ENCODE measurements at regions not wholly inside any gene's neighbourhood (a gene's known extent, or its start where the extent isn't known, plus 50 kb on each side); places are given as distances from the start of the nearest gene placed in this dataset.

DNA sequence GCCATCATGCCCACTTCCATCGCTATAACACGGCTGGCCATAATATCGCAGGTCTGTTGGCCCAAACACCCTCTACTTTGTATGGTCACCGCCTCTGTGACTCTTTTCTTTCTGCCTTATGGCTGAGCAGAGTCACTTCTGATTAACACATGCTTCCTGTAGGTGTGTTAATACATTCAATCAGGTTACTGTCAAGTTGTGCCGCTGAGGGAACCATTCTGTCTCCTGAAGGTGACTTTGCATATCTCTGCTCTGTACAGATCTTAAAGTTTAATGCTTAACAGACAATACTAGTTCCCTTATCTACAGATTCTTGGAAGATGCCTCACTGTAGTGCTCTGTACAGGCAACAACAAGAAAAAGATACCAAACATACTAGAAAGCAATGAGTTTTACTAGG, 393.1 kb downstream of the CADM1 start:
- Histone ChIP-seq H3F3A (ENCODE audit: control insufficient read depth, insufficient read depth) (no peaks in the 10 kb centered on the region), H3K4me1 (ENCODE audit: control insufficient read depth, low read length) (no peaks in the 10 kb centered on the region), H3K9me3 (ENCODE audit: control insufficient read depth, insufficient read depth, low read length) (no peaks in the 10 kb centered on the region), H3K27me3 (ENCODE audit: control insufficient read depth, low read length) (no peaks in the 10 kb centered on the region), H3K79me2 (ENCODE audit: control insufficient read depth, low read length) (no peaks in the 10 kb centered on the region), H3K4me3 (ENCODE audit: low read length) (no peak overlapping the region), H3K36me3 (ENCODE audit: control insufficient read depth, low read length) (no peaks in the 10 kb centered on the region), H3K27ac (ENCODE audit: low read depth, low read length) (no peak overlapping the region), H3K9me2 (replicated peaks; ENCODE audit: control insufficient read depth, low read length) (no peaks in the 10 kb centered on the region), H4K20me1 (ENCODE audit: control insufficient read depth, insufficient read depth, low read depth, low read length) (no peaks in the 10 kb centered on the region), H3K4me2 (ENCODE audit: low read length) (no peak overlapping the region)
- TF ChIP-seq EZH2phosphoT487 (IDR thresholded peaks at IDR 0.05; ENCODE audit: borderline replicate concordance, low read length), result no peak
- TF ChIP-seq, protein P1, sequence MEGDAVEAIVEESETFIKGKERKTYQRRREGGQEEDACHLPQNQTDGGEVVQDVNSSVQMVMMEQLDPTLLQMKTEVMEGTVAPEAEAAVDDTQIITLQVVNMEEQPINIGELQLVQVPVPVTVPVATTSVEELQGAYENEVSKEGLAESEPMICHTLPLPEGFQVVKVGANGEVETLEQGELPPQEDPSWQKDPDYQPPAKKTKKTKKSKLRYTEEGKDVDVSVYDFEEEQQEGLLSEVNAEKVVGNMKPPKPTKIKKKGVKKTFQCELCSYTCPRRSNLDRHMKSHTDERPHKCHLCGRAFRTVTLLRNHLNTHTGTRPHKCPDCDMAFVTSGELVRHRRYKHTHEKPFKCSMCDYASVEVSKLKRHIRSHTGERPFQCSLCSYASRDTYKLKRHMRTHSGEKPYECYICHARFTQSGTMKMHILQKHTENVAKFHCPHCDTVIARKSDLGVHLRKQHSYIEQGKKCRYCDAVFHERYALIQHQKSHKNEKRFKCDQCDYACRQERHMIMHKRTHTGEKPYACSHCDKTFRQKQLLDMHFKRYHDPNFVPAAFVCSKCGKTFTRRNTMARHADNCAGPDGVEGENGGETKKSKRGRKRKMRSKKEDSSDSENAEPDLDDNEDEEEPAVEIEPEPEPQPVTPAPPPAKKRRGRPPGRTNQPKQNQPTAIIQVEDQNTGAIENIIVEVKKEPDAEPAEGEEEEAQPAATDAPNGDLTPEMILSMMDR (IDR thresholded peaks at IDR 0.05; ENCODE audit: low read depth, low read length, poor library complexity, severe bottlenecking), result no peak

DNA sequence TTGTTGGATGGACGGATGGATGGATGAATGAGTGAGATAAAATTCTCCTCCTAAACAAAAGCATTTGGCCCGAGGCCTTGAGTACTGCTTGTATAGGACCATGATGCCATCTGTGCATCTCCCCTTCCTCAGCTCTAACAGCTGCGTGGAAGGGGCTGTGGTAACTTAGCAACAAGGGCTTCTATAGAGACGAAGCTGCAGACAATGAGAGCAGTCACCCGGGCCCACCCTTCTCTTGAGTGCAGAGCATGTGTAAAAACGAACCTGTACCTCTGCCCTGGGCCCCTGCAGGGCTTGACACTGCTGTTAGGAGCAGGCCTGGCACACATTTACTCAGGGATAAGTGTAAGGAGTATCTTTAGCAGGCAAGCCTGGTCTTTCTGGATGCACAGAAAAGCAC, 391.5 kb downstream of the CADM1 start:
- H3K27ac ChIP-seq (ENCODE audit: low read depth, low read length), result no peak overlapping the region
- H4K20me1 ChIP-seq (ENCODE audit: control insufficient read depth, insufficient read depth, low read depth, low read length), result no peaks in the 10 kb centered on the region
- H3K4me3 ChIP-seq (ENCODE audit: low read length), result no peak overlapping the region

GRCh38 chr11:115117956-115118493, 386.2 kb downstream of the CADM1 start:
- TF ChIP-seq, protein P1 (IDR thresholded peaks at IDR 0.05; ENCODE audit: low read depth, low read length, poor library complexity, severe bottlenecking), result no peak
- TF ChIP-seq EZH2phosphoT487 (IDR thresholded peaks at IDR 0.05; ENCODE audit: borderline replicate concordance, low read length), result no peak
- H3K4me2 ChIP-seq (ENCODE audit: low read length), result no peak overlapping the region

More for the DNA sequence above, 391.5 kb downstream of the CADM1 start:
- no peaks in the 10 kb centered on the region for H3K27me3 ChIP-seq (ENCODE audit: control insufficient read depth, low read length)
- TF ChIP-seq, protein P1 (IDR thresholded peaks at IDR 0.05; ENCODE audit: low read depth, low read length, poor library complexity, severe bottlenecking), result no peak
- TF ChIP-seq EZH2phosphoT487 (IDR thresholded peaks at IDR 0.05; ENCODE audit: borderline replicate concordance, low read length), result no peak
- no peaks in the 10 kb centered on the region for H3K36me3 ChIP-seq (ENCODE audit: control insufficient read depth, low read length)
- no peaks in the 10 kb centered on the region for H3K9me3 ChIP-seq (ENCODE audit: control insufficient read depth, insufficient read depth, low read length)
- H3K4me2 ChIP-seq (ENCODE audit: low read length), result no peak overlapping the region
- H3K79me2 ChIP-seq (ENCODE audit: control insufficient read depth, low read length), result no peaks in the 10 kb centered on the region
- no peaks in the 10 kb centered on the region for H3K9me2 ChIP-seq (replicated peaks; ENCODE audit: control insufficient read depth, low read length)
- no peaks in the 10 kb centered on the region for H3K4me1 ChIP-seq (ENCODE audit: control insufficient read depth, low read length)
- no peaks in the 10 kb centered on the region for H3F3A ChIP-seq (ENCODE audit: control insufficient read depth, insufficient read depth)

More at GRCh38 chr11:115117956-115118493, 386.2 kb downstream of the CADM1 start:
- H4K20me1 ChIP-seq (ENCODE audit: control insufficient read depth, insufficient read depth, low read depth, low read length), result no peaks in the 10 kb centered on the region
- no peak overlapping the region for H3K27ac ChIP-seq (ENCODE audit: low read depth, low read length)
- no peaks in the 10 kb centered on the region for H3F3A ChIP-seq (ENCODE audit: control insufficient read depth, insufficient read depth)
- H3K79me2 ChIP-seq (ENCODE audit: control insufficient read depth, low read length), result no peaks in the 10 kb centered on the region
- H3K36me3 ChIP-seq (ENCODE audit: control insufficient read depth, low read length), result no peaks in the 10 kb centered on the region
- H3K4me1 ChIP-seq (ENCODE audit: control insufficient read depth, low read length), result no peaks in the 10 kb centered on the region
- no peaks in the 10 kb centered on the region for H3K27me3 ChIP-seq (ENCODE audit: control insufficient read depth, low read length)
- no peaks in the 10 kb centered on the region for H3K9me3 ChIP-seq (ENCODE audit: control insufficient read depth, insufficient read depth, low read length)
- H3K9me2 ChIP-seq (replicated peaks; ENCODE audit: control insufficient read depth, low read length), result no peaks in the 10 kb centered on the region
- H3K4me3 ChIP-seq (ENCODE audit: low read length), result no peak overlapping the region
